ENCODE measurements at regions not wholly inside any gene's neighbourhood (a gene's known extent, or its start where the extent isn't known, plus 50 kb on each side); places are given as distances from the start of the nearest gene placed in this dataset.

DNA sequence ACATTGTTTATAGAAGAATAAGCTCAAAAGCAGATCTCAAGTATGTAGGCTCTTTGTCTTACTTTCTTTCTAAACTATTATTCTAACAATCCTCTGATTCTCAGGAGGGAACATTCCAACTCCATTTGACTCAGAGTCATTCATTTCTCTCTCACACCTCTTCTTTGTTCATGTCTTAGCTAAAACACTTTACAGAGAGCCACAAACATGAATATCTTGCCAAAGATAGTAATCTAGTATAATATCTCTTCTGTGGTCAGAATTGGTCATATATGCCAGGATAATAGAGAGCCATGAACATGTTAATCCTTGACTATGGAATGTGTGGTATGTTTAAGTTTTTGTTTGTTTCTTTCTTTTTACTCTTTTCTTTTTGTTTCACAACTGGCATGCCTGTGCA is 456.0 kb upstream of the PTCHD4 start:
- peak; percentile 22 for DNase-seq (ENCODE audit: low read depth)
- no peak overlapping the region for H3K4me3 ChIP-seq (replicated peaks; ENCODE audit: low read depth, low read length)
- TF ChIP-seq, protein P1, sequence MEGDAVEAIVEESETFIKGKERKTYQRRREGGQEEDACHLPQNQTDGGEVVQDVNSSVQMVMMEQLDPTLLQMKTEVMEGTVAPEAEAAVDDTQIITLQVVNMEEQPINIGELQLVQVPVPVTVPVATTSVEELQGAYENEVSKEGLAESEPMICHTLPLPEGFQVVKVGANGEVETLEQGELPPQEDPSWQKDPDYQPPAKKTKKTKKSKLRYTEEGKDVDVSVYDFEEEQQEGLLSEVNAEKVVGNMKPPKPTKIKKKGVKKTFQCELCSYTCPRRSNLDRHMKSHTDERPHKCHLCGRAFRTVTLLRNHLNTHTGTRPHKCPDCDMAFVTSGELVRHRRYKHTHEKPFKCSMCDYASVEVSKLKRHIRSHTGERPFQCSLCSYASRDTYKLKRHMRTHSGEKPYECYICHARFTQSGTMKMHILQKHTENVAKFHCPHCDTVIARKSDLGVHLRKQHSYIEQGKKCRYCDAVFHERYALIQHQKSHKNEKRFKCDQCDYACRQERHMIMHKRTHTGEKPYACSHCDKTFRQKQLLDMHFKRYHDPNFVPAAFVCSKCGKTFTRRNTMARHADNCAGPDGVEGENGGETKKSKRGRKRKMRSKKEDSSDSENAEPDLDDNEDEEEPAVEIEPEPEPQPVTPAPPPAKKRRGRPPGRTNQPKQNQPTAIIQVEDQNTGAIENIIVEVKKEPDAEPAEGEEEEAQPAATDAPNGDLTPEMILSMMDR (IDR thresholded peaks at IDR 0.05; ENCODE audit: low read length, missing control alignments): no peak

DNA sequence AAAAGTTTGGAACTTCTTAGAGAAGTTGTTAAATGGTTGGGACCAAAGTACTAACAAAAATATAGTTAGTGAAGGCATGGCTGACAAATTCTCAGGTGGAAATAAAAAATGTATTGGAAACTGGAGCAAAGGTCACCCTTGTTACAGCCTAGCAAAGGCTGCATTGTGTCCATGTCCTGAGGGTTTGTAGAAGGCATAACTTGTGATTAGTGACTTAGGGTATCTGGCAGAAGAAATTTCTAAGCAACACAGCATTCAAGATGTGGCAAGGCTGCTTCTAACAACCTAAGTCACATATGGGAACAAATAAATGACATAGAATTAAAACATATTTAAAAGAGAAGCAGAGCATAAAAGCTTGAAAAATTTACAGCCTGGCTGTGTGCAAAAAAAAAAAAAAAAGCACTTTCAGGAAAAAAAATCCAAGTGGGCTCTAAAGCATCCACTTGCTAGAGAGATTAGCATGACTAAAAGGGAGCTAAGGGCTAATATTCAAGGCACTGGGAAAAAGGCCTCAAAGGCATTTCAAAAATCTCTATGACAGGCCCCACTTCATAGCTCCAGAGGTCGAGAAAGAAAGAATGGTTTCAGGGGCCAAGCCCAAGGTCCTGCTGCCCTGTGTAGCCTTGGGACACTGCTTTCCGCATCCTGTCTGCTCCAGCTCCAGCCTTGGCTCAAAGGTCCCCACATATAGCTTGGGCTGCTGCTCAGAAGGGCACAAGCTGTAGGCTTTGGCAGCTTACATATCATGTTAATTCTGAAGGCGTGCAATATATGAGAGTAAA is 453.2 kb upstream of the PTCHD4 start:
- no peak overlapping the region for H3K4me3 ChIP-seq (replicated peaks; ENCODE audit: low read depth, low read length)
- TF ChIP-seq, protein P1 (IDR thresholded peaks at IDR 0.05; ENCODE audit: low read length, missing control alignments): no peak
- no peak for DNase-seq (ENCODE audit: low read depth)

DNA sequence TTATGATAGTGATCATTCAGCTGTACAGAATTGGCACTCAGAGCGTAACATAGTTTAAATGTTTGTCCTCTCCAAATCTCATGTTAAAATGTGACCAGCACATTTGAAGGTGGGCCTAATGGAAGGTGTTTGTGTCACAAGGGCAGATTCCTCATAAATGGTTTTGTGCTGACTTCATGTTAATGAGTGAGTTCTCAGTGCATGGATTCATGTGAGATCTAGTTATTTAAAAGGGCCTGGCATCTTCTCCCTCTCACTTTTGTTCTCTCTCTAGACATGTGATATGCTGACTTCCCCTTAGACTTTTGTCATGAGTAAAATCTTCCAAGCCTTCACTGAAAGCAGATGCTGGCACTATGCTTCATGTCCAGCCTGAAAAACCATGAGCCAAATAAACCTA is 452.4 kb upstream of the PTCHD4 start:
- TF ChIP-seq, protein P1 (IDR thresholded peaks at IDR 0.05; ENCODE audit: low read length, missing control alignments): no peak
- no peak for DNase-seq (ENCODE audit: low read depth)
- no peak overlapping the region for H3K4me3 ChIP-seq (replicated peaks; ENCODE audit: low read depth, low read length)

DNA sequence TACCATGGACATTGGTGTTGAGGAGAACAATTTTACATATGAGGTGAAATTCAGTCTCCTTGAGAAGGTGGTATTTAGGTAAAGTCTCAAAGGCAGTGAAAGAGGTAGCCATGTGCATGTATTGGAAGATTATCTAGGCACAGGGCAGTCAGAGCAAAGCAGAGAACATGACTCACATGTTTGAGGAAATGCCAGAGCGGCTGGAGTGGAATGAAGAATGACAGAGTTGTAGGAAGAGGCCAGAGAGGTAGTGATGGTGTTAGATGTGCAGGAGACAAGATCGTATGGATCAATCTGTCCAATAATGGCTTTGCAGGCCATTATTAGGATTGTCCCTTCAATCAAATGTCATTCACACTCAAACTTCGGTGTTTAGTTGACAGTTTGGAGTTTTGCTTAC is 449.4 kb upstream of the PTCHD4 start:
- peak; percentile 53 for DNase-seq (ENCODE audit: low read depth)
- TF ChIP-seq, protein P1 (IDR thresholded peaks at IDR 0.05; ENCODE audit: low read length, missing control alignments): no peak
- no peak overlapping the region for H3K4me3 ChIP-seq (replicated peaks; ENCODE audit: low read depth, low read length)

DNA sequence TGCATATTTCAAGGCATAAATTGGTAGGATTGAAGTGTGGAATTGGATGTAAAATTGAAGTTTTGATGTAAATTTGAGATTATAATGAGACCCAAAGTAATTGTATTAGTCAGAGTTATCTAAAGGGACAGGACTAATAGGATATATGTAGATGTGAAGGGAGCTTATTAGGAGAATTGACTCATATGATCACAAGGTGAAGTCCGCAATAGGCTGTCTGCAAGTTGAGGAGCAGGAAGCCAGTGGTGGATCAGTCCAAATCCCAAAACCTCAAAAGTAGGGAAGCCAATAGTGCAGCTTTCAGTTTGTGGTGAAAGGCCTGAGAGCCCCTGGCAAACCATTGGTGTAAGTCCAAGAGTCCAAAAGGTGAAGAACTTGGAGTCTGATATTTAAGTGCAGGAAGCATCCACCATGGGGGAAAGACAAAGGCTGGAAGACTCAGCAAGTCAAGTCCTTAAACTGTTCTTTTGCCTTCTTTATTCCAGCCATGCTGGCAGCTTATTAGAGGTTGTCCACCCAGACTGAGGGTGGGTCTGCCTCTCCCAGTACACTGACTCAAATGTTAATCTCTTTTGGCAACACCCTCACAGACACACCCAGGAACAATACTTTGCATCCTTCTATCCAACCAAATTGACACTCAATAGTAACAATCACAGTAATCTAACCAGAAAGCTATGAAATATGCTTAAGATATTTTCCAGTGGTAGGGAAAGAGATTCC is 442.6 kb upstream of the PTCHD4 start:
- no peak overlapping the region for H3K4me3 ChIP-seq (replicated peaks; ENCODE audit: low read depth, low read length)
- no peak for DNase-seq (ENCODE audit: low read depth)
- TF ChIP-seq, protein P1 (IDR thresholded peaks at IDR 0.05; ENCODE audit: low read length, missing control alignments): no peak

DNA sequence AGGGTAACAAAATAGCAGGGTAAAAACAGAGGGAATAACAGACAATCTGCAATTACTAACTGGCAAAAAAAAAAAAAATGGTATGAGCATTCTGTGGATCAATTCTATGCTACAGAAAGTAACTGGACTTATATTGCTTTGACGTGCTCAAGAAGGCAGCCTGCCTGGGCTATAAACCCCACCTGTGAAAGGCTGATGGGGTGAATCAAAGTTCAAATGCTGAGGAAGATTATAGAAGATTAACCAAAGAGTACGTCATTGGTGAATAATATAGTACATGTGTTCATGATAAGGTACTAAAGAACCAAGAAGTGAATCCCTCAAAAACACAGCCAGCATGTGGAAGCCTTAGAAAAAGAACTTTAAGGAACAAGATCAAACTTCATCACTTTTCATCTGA is 441.9 kb upstream of the PTCHD4 start:
- TF ChIP-seq, protein P1 (IDR thresholded peaks at IDR 0.05; ENCODE audit: low read length, missing control alignments): no peak
- DNase-seq (ENCODE audit: low read depth): no peak
- no peak overlapping the region for H3K4me3 ChIP-seq (replicated peaks; ENCODE audit: low read depth, low read length)
